HEK293T (cell line): ENCODE measurements at regions not wholly inside any gene's neighbourhood (a gene's known extent, or its start where the extent isn't known, plus 50 kb on each side); places are given as distances from the start of the nearest gene placed in this dataset.

Experiments used
- ARNT ChIP-seq: fragments of 450-650 bp; IDR thresholded peaks from 2 replicates; pipeline ENCODE4 v1.6.1; 2017; ENCODE audit warnings: mild to moderate bottlenecking
- CTBP1 ChIP-seq: fragments of 450-650 bp; IDR thresholded peaks from 2 replicates; pipeline ENCODE4 v1.6.1; 2016; ENCODE audit warnings: borderline replicate concordance
- ELF4 ChIP-seq: fragments of 450-650 bp; IDR thresholded peaks from 2 replicates; pipeline ENCODE4 v1.6.1; 2017; ENCODE audit warnings: antibody characterized with exemption
- FOXK2 ChIP-seq: fragments of 450-650 bp; IDR thresholded peaks from 2 replicates; pipeline ENCODE4 v1.6.1; 2016; ENCODE audit warnings: mild to moderate bottlenecking
- FOXM1 ChIP-seq: fragments of 450-650 bp; IDR thresholded peaks from 2 replicates; pipeline ENCODE4 v1.6.1; 2017; ENCODE audit warnings: mild to moderate bottlenecking, borderline replicate concordance
- HDGF ChIP-seq: fragments of 450-650 bp; IDR thresholded peaks from 2 replicates; pipeline ENCODE4 v1.6.1; 2017; ENCODE audit warnings: antibody characterized with exemption, borderline replicate concordance
- LEF1 ChIP-seq: fragments of 450-650 bp; IDR thresholded peaks from 2 replicates; pipeline ENCODE4 v1.6.1; 2017; ENCODE audit warnings: mild to moderate bottlenecking, borderline replicate concordance
- NFRKB ChIP-seq: fragments of 450-650 bp; IDR thresholded peaks from 2 replicates; pipeline ENCODE4 v1.6.1; 2016; ENCODE audit warnings: mild to moderate bottlenecking, moderate library complexity
- PKNOX1 ChIP-seq: fragments of 450-650 bp; IDR thresholded peaks from 2 replicates; pipeline ENCODE4 v1.6.1; 2016
- SP1 ChIP-seq: fragments of 450-650 bp; IDR thresholded peaks from 2 replicates; pipeline ENCODE4 v1.6.1; 2017
- ZNF384 ChIP-seq: fragments of 450-650 bp; IDR thresholded peaks from 2 replicates; pipeline ENCODE4 v1.6.1; 2016

- TF ChIP-seq PKNOX1 (no peak), FOXM1 (no peak), HDGF (no peak), FOXK2 (no peak), ZNF384 (no peak), ARNT (no peak), LEF1 (no peak), CTBP1 (no peak), SP1 (no peak), NFRKB (no peak), ELF4 (no peak)
Observed at GRCh38 chr18:45340884-45341283, 274.4 kb upstream of the SLC14A2 start.
